CD14-positive monocyte (primary cell): ENCODE measurements at regions not wholly inside any gene's neighbourhood (a gene's known extent, or its start where the extent isn't known, plus 50 kb on each side); places are given as distances from the start of the nearest gene placed in this dataset.

Source experiments
- DNase-seq, 3 donors: peaks; one replicate each; pipeline ENCODE4 v3.0.0-alpha.2; 2011 to 2022
- H2AFZ ChIP-seq: 2 replicates; pipeline ENCODE4 v1.6.0; 2012; ENCODE audit warnings: mild to moderate bottlenecking, low read depth, low read length, inconsistent platforms; ENCODE audit not compliant: insufficient read depth, poor library complexity, severe bottlenecking
- H3K27ac ChIP-seq, 2 donors: 1 replicate in 1 of 2; 2 replicates in 1 of 2; pipeline ENCODE4 v1.5.1; 2012 to 2013; ENCODE audit warnings: low read length in 2 of 2, control low read depth in 1 of 2, inconsistent platforms in 1 of 2, low read depth in 1 of 2, mild to moderate bottlenecking in 1 of 2
- H3K27me3 ChIP-seq, 2 donors: one replicate each; pipeline versions ENCODE4 v1.6.0 to v1.6.1; 2011 to 2013; ENCODE audit warnings: low read length in 2 of 2; ENCODE audit not compliant: control insufficient read depth in 2 of 2, insufficient read depth in 2 of 2
- H3K36me3 ChIP-seq, 2 donors: replicated peaks in 1 of 2; 1 replicate in 1 of 2; 2 replicates in 1 of 2; pipeline versions ENCODE4 v1.5.1 to v1.6.1; 2012 to 2013; ENCODE audit warnings: low read length in 2 of 2, control low read depth in 1 of 2, inconsistent platforms in 1 of 2, mild to moderate bottlenecking in 1 of 2; ENCODE audit not compliant: insufficient read depth in 2 of 2, control insufficient read depth in 1 of 2
- H3K4me1 ChIP-seq, 2 donors: 1 replicate in 1 of 2; 2 replicates in 1 of 2; pipeline versions ENCODE4 v1.5.1 to v1.6.1; 2012 to 2013; ENCODE audit warnings: low read length in 2 of 2, control low read depth in 1 of 2, inconsistent platforms in 1 of 2, mild to moderate bottlenecking in 1 of 2, moderate library complexity in 1 of 2; ENCODE audit not compliant: insufficient read depth in 2 of 2, control insufficient read depth in 1 of 2
- H3K4me2 ChIP-seq: replicated peaks from 2 replicates; pipeline ENCODE3; 2012; ENCODE audit warnings: low read length, moderate library complexity, mild to moderate bottlenecking; ENCODE audit not compliant: poor library complexity, severe bottlenecking; ENCODE audit errors: extremely low read depth
- H3K4me3 ChIP-seq, 3 experiments: fragments of 200-600 bp in 1 of 3; sonication (generic) in 1 of 3; replicated peaks in 1 of 3; 1 replicate in 2 of 3; 2 replicates in 1 of 3; pipeline ENCODE4 v1.5.1; 2011 to 2013; ENCODE audit warnings: low read length in 3 of 3, mild to moderate bottlenecking in 3 of 3, control low read depth in 2 of 3, low read depth in 2 of 3, inconsistent platforms in 1 of 3, moderate library complexity in 1 of 3
- H3K79me2 ChIP-seq: 2 replicates; pipeline ENCODE4 v1.6.0; 2012; ENCODE audit warnings: mild to moderate bottlenecking, control low read depth, inconsistent platforms, low read length, moderate library complexity; ENCODE audit not compliant: insufficient read depth
- H3K9ac ChIP-seq: 2 replicates; pipeline ENCODE4 v1.6.0; 2017; ENCODE audit warnings: low read length, mild to moderate bottlenecking; ENCODE audit not compliant: insufficient read depth, poor library complexity, severe bottlenecking
- H3K9me3 ChIP-seq, 2 donors: replicated peaks in 1 of 2; 1 replicate in 1 of 2; 2 replicates in 1 of 2; pipeline versions ENCODE4 v1.5.1 to v1.6.1; 2012 to 2013; ENCODE audit warnings: low read length in 2 of 2, control low read depth in 1 of 2; ENCODE audit not compliant: control insufficient read depth in 1 of 2, insufficient read depth in 1 of 2
- H4K20me1 ChIP-seq: 2 replicates; pipeline ENCODE4 v1.6.0; 2012; ENCODE audit warnings: mild to moderate bottlenecking, low read length, control low read depth, moderate library complexity; ENCODE audit not compliant: insufficient read depth
- H3K27ac Mint-ChIP-seq, 7 donors: one replicate each; pipeline ENCODE4 v1.8.0; 2020; ENCODE audit warnings: mild to moderate bottlenecking in 7 of 7, mixed read lengths in 7 of 7, moderate library complexity in 6 of 7, inconsistent platforms in 2 of 7
- H3K27me3 Mint-ChIP-seq, 3 donors: one replicate each; pipeline ENCODE4 v1.8.0; 2021 to 2022; ENCODE audit warnings: low read depth in 3 of 3, mild to moderate bottlenecking in 3 of 3, mixed read lengths in 3 of 3, moderate library complexity in 3 of 3, inconsistent platforms in 1 of 3
- H3K36me3 Mint-ChIP-seq, 2 donors: one replicate each; pipeline ENCODE4 v1.8.0; 2020; ENCODE audit warnings: mixed read lengths in 2 of 2, inconsistent platforms in 1 of 2, mild to moderate bottlenecking in 1 of 2
- H3K4me1 Mint-ChIP-seq: one replicate; pipeline ENCODE4 v1.8.0; 2020; ENCODE audit warnings: mild to moderate bottlenecking, mixed read lengths
- H3K4me3 Mint-ChIP-seq, 2 donors: one replicate each; pipeline ENCODE4 v1.8.0; 2020; ENCODE audit warnings: mild to moderate bottlenecking in 2 of 2, mixed read lengths in 2 of 2, moderate library complexity in 1 of 2
- H3K9me3 Mint-ChIP-seq, 7 donors: one replicate each; pipeline ENCODE4 v1.8.0; 2020 to 2022; ENCODE audit warnings: mixed read lengths in 7 of 7, mild to moderate bottlenecking in 6 of 7, moderate library complexity in 6 of 7, inconsistent platforms in 2 of 7
- CTCF ChIP-seq: fragments of 200-600 bp; IDR thresholded peaks from one replicate; pipeline ENCODE4 v1.8.0; 2022; ENCODE audit warnings: antibody characterized with exemption, mild to moderate bottlenecking
- WGBS: methylation state at CpG from one replicate; pipeline ENCODE4 v1.1.5; 2013; ENCODE audit warnings: missing lambda C conversion rate; ENCODE audit not compliant: insufficient coverage; 5-methylcytosine and 5-hydroxymethylcytosine counted together
- intact Hi-C, 2 donors: fragments of 100-400 bp; cut with micrococcal nuclease; formaldehyde crosslinking; loops; one replicate each; pipeline versions ENCODE4 v1.15.0 to v1.15.1; 2023

DNA sequence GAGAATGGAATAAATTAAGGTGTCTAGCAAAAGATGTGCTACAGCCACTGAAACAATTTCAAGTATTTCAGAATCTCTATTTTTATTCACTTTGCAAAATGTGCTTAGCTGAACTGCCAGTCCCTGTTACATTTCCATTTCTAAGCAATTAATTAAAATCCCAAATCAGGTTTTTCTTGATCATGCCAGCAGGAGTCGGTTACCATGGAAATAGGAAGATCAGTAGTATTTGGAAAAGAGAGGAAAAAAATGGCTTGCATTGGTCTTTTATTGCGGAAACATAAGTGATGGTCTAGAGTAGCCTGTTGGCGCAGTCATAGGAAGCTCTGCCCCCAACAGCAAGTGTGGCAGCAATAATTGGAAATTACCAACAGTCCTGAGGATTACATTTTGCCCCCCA lies 867.1 kb downstream of the GATA3 start:
- TF ChIP-seq CTCF = no peak
- peaks cover 0 to 2% (median 0%) of the 10 kb centered on the region in 3 donors for H3K27me3 Mint-ChIP-seq
- WGBS = 73% methylated on average over 2 of the region's 3 CpGs

DNA sequence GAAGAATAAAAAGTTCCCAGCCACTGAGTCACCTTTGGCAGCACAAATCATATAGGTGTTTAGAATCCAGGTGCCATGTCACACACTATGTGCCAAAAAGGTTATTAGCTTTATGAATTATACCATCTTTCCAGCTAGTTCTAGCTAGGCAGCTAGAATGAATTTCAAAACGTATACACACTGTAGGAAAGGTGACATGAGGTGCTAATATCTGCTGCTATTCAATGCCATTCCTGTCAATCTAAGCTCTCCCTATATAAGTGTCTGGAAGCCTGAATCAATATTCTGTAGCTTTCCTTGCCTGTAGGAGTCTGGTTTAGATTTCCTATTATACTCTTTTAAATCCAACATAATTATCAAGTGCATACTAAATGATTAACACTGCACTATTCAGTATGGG lies 868.6 kb downstream of the GATA3 start:
- TF ChIP-seq CTCF = no peak
- Mint-ChIP-seq H3K9me3 (peaks cover 0 to 4% (median 2%) of the 10 kb centered on the region in 7 donors), H3K4me3 (no peak overlapping the region)

More for the DNA sequence above, 867.1 kb downstream of the GATA3 start:
- no peaks in the 10 kb centered on the region for H3K79me2 ChIP-seq
- no peak for DNase-seq
- H3K9me3 ChIP-seq = peaks cover 0 to 3% of the 10 kb centered on the region in 2 donors
- Mint-ChIP-seq H3K27ac (no peak overlapping the region), H3K9me3 (peaks cover 0 to 4% (median 2%) of the 10 kb centered on the region in 7 donors), H3K36me3 (no peaks in the 10 kb centered on the region), H3K4me1 (no peaks in the 10 kb centered on the region), H3K4me3 (no peak overlapping the region)
- no peaks in the 10 kb centered on the region for H3K27me3 ChIP-seq
- H3K36me3 ChIP-seq = no peaks in the 10 kb centered on the region
- no peak overlapping the region for H3K9ac ChIP-seq
- no peak overlapping the region for H3K4me3 ChIP-seq
- no peak overlapping the region for H2AFZ ChIP-seq
- no peak overlapping the region for H3K4me2 ChIP-seq
- no peak overlapping the region for H3K27ac ChIP-seq
- intact Hi-C loops = no loop called here
- H4K20me1 ChIP-seq = no peaks in the 10 kb centered on the region
- H3K4me1 ChIP-seq = no peaks in the 10 kb centered on the region

More for the DNA sequence above, 868.6 kb downstream of the GATA3 start:
- no peak for DNase-seq
- H2AFZ ChIP-seq = no peak overlapping the region
- no peak overlapping the region for H3K4me2 ChIP-seq
- intact Hi-C loops = no loop called here
- H3K36me3 ChIP-seq = no peaks in the 10 kb centered on the region
- H3K4me1 Mint-ChIP-seq = no peaks in the 10 kb centered on the region
- no peaks in the 10 kb centered on the region for H3K27me3 Mint-ChIP-seq
- no peak overlapping the region for H3K4me3 ChIP-seq
- no peaks in the 10 kb centered on the region for H3K36me3 Mint-ChIP-seq
- H4K20me1 ChIP-seq = no peaks in the 10 kb centered on the region
- no peaks in the 10 kb centered on the region for H3K27me3 ChIP-seq
- WGBS = no CpG with 5 or more reads among the region's 1 CpG
- no peaks in the 10 kb centered on the region for H3K79me2 ChIP-seq
- peaks cover 0 to 2% of the 10 kb centered on the region in 2 donors for H3K9me3 ChIP-seq
- no peak overlapping the region for H3K27ac Mint-ChIP-seq
- H3K27ac ChIP-seq = no peak overlapping the region
- H3K9ac ChIP-seq = no peak overlapping the region
- no peaks in the 10 kb centered on the region for H3K4me1 ChIP-seq
